Prostate gland (tissue), 2 donors: ENCODE measurements at regions not wholly inside any gene's neighbourhood (a gene's known extent, or its start where the extent isn't known, plus 50 kb on each side); places are given as distances from the start of the nearest gene placed in this dataset.

Experiments
- POLR2A ChIP-seq: fragments of 450-650 bp; IDR thresholded peaks from one replicate; pipeline ENCODE4 v1.6.1; 2016; ENCODE audit warnings: antibody characterized with exemption, mild to moderate bottlenecking
- POLR2AphosphoS5 ChIP-seq: sonication (generic); formaldehyde crosslinking; IDR thresholded peaks from one replicate; pipeline ENCODE4 v1.6.1; 2017; ENCODE audit warnings: antibody characterized with exemption
- TF ChIP-seq, protein P1 (sequence below), 4 experiments: fragments of 200-600 bp in 2 of 4; fragments of 450-650 bp in 2 of 4; sonication (generic) in 2 of 4; IDR thresholded peaks; 1 replicate in 3 of 4; 2 replicates in 1 of 4; pipeline ENCODE4 v1.5.1; 2016 to 2019; ENCODE audit warnings: antibody characterized with exemption in 4 of 4, mild to moderate bottlenecking in 2 of 4, moderate library complexity in 2 of 4

DNA sequence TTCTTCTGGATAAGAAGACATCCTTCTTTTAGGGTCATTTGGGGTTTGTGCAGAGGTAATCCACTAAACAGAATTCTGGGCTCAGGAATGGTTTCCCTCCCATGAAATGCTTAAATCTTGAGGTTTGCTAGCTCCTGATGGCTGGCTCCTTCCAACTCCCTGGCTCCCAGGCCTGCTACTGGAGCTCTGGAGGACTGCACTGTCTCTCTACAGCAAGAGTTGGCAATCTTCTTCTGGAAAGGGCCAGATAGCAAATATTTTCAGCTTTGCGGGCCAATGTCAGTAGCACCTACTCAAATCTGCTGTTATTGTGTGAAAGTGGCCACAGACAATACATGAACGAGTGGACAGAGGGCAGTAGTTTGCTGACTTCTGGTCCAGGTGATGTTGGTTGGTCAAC lies 174.2 kb upstream of the CTBP2 start:
- no peak for TF ChIP-seq POLR2A
- no peak for TF ChIP-seq POLR2AphosphoS5
- TF ChIP-seq, protein P1, sequence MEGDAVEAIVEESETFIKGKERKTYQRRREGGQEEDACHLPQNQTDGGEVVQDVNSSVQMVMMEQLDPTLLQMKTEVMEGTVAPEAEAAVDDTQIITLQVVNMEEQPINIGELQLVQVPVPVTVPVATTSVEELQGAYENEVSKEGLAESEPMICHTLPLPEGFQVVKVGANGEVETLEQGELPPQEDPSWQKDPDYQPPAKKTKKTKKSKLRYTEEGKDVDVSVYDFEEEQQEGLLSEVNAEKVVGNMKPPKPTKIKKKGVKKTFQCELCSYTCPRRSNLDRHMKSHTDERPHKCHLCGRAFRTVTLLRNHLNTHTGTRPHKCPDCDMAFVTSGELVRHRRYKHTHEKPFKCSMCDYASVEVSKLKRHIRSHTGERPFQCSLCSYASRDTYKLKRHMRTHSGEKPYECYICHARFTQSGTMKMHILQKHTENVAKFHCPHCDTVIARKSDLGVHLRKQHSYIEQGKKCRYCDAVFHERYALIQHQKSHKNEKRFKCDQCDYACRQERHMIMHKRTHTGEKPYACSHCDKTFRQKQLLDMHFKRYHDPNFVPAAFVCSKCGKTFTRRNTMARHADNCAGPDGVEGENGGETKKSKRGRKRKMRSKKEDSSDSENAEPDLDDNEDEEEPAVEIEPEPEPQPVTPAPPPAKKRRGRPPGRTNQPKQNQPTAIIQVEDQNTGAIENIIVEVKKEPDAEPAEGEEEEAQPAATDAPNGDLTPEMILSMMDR (IDR thresholded peaks at IDR 0.05), result no peak
